ENCODE measurements at regions not wholly inside any gene's neighbourhood (a gene's known extent, or its start where the extent isn't known, plus 50 kb on each side); places are given as distances from the start of the nearest gene placed in this dataset.

- Histone ChIP-seq H3K4me1 (ENCODE audit: insufficient read depth) (no peaks in the 10 kb centered on the region), H3K27ac (ENCODE audit: low read depth) (no peak overlapping the region), H3K4me2 (no peak overlapping the region), H3F3A (replicated peaks; ENCODE audit: low read depth) (no peaks in the 10 kb centered on the region), H3K36me3 (ENCODE audit: insufficient read depth) (no peaks in the 10 kb centered on the region), H3K4me3 (no peak overlapping the region), H3K79me2 (replicated peaks; ENCODE audit: insufficient read depth) (no peaks in the 10 kb centered on the region), H4K20me1 (replicated peaks; ENCODE audit: insufficient read depth) (no peaks in the 10 kb centered on the region), H3K27me3 (ENCODE audit: insufficient read depth) (no peaks in the 10 kb centered on the region), H2AFZ (no peak overlapping the region; the same call in 1 of the 2 replicates), H3K9me2 (ENCODE audit: insufficient read depth) (0 out of 2 replicates have a peak, but pooled peaks cover 16% of the 10 kb centered on the region)
- Mint-ChIP-seq H3K27ac (no peak overlapping the region), H3K4me3 (no peak overlapping the region), H3K27me3 (ENCODE audit: insufficient read depth, low read depth, poor library complexity) (no peaks in the 10 kb centered on the region), H3K4me1 (no peaks in the 10 kb centered on the region), H3K9me3 (peaks cover 9% of the 10 kb centered on the region), H3K36me3 (ENCODE audit: low read depth) (peaks cover 6% of the 10 kb centered on the region; the same call in 1 of the 3 replicates)
- no peak for TF ChIP-seq NANOG (IDR thresholded peaks at IDR 0.05; ENCODE audit: borderline replicate concordance)
- DNase-seq (ENCODE audit: low spot score) (no peak), ATAC-seq (no peak)
Measured at GRCh38 chr13:44089452-44089851, 209.7 kb downstream of the LACC1 start.

GRCh38 chr13:44092078-44092970 is 212.6 kb downstream of the LACC1 start:
- Histone ChIP-seq H3K27ac (ENCODE audit: low read depth) (no peak overlapping the region), H3K36me3 (ENCODE audit: insufficient read depth) (no peaks in the 10 kb centered on the region), H2AFZ (no peak overlapping the region), H3K4me3 (no peak overlapping the region), H3K27me3 (ENCODE audit: insufficient read depth) (no peaks in the 10 kb centered on the region), H3K4me1 (ENCODE audit: insufficient read depth) (no peaks in the 10 kb centered on the region), H3F3A (replicated peaks; ENCODE audit: low read depth) (no peaks in the 10 kb centered on the region), H4K20me1 (replicated peaks; ENCODE audit: insufficient read depth) (no peaks in the 10 kb centered on the region), H3K4me2 (no peak overlapping the region), H3K9me2 (ENCODE audit: insufficient read depth) (0 out of 2 replicates have a peak, but pooled peaks cover 20% of the 10 kb centered on the region), H3K79me2 (replicated peaks; ENCODE audit: insufficient read depth) (no peaks in the 10 kb centered on the region)
- Mint-ChIP-seq H3K4me1 (no peaks in the 10 kb centered on the region), H3K4me3 (no peak overlapping the region), H3K36me3 (ENCODE audit: low read depth) (peaks cover 6% of the 10 kb centered on the region; the same call in 1 of the 3 replicates), H3K9me3 (peaks cover 9% of the 10 kb centered on the region), H3K27ac (no peak overlapping the region), H3K27me3 (ENCODE audit: insufficient read depth, low read depth, poor library complexity) (no peaks in the 10 kb centered on the region)
- ATAC-seq = no peak
- DNase-seq (ENCODE audit: low spot score) = no peak
- TF ChIP-seq ZNF331 (CRISPR knock-in tag; IDR thresholded peaks at IDR 0.05; ENCODE audit: low read depth) = no peak
- no peak for TF ChIP-seq CTCF (conservative IDR thresholded peaks at IDR 0.05; ENCODE audit: low read depth in 2 of 2)
- TF ChIP-seq REST (IDR thresholded peaks at IDR 0.05; ENCODE audit: unreplicated experiment) = no peak
- TF ChIP-seq EZH2phosphoT487 (IDR thresholded peaks at IDR 0.05; ENCODE audit: unreplicated experiment) = no peak
- TF ChIP-seq NANOG (IDR thresholded peaks at IDR 0.05; ENCODE audit: borderline replicate concordance) = no peak
- TF ChIP-seq JUNB (IDR thresholded peaks at IDR 0.05; ENCODE audit: unreplicated experiment) = no peak
- TF ChIP-seq CREB1 (CRISPR knock-in tag; IDR thresholded peaks at IDR 0.05; ENCODE audit: low read depth) = no peak
- no peak for TF ChIP-seq EZH2 (IDR thresholded peaks at IDR 0.05; ENCODE audit: low read depth, unreplicated experiment)
- no peak for TF ChIP-seq POLR2AphosphoS5 (IDR thresholded peaks at IDR 0.05; ENCODE audit: low read depth)
- no peak for TF ChIP-seq ZNF114 (CRISPR knock-in tag; IDR thresholded peaks at IDR 0.05)
- no peak for TF ChIP-seq STAT1 (IDR thresholded peaks at IDR 0.05; ENCODE audit: unreplicated experiment)
